Mesendoderm (in vitro differentiated cells): ENCODE measurements at regions not wholly inside any gene's neighbourhood (a gene's known extent, or its start where the extent isn't known, plus 50 kb on each side); places are given as distances from the start of the nearest gene placed in this dataset.

Source experiments
- DNase-seq: peaks from one replicate; pipeline ENCODE4 v3.0.0; 2013
- H2AK5ac ChIP-seq: 2 replicates; pipeline ENCODE4 v1.6.1; 2013; ENCODE audit warnings: low read length, inconsistent platforms
- H2BK120ac ChIP-seq: 2 replicates; pipeline ENCODE4 v1.6.1; 2013; ENCODE audit warnings: low read depth, mild to moderate bottlenecking, low read length, moderate library complexity, mixed read lengths
- H2BK15ac ChIP-seq: replicated peaks from 2 replicates; pipeline ENCODE4 v1.6.1; 2013; ENCODE audit warnings: low read depth, mild to moderate bottlenecking, moderate library complexity
- H2BK5ac ChIP-seq: 2 replicates; pipeline ENCODE4 v1.6.1; 2013; ENCODE audit warnings: low read length, inconsistent platforms
- H3K18ac ChIP-seq: 2 replicates; pipeline ENCODE4 v1.6.1; 2013; ENCODE audit warnings: mild to moderate bottlenecking, low read length, mixed read lengths
- H3K23ac ChIP-seq: one replicate; pipeline ENCODE4 v1.6.1; 2013; ENCODE audit warnings: low read length
- H3K27ac ChIP-seq: 2 replicates; pipeline ENCODE4 v1.5.1; 2013; ENCODE audit warnings: low read depth, mild to moderate bottlenecking, inconsistent platforms, low read length, moderate library complexity
- H3K27me3 ChIP-seq: 2 replicates; pipeline ENCODE4 v1.6.1; 2013; ENCODE audit warnings: low read length, control low read depth, mild to moderate bottlenecking, inconsistent platforms; ENCODE audit not compliant: insufficient read depth, poor library complexity
- H3K36me3 ChIP-seq: 2 replicates; pipeline ENCODE4 v1.6.1; 2013; ENCODE audit warnings: low read length, inconsistent platforms; ENCODE audit not compliant: control insufficient read depth, insufficient read depth
- H3K4ac ChIP-seq: one replicate; pipeline ENCODE4 v1.6.1; 2013; ENCODE audit warnings: low read depth, mild to moderate bottlenecking, low read length, moderate library complexity
- H3K4me1 ChIP-seq: 2 replicates; pipeline ENCODE4 v1.6.1; 2013; ENCODE audit warnings: low read depth, low read length, inconsistent platforms; ENCODE audit not compliant: control insufficient read depth
- H3K4me2 ChIP-seq: 2 replicates; pipeline ENCODE4 v1.6.1; 2013; ENCODE audit warnings: low read length
- H3K4me3 ChIP-seq: 2 replicates; pipeline ENCODE4 v1.5.1; 2013; ENCODE audit warnings: mild to moderate bottlenecking, low read length
- H3K56ac ChIP-seq: one replicate; pipeline ENCODE4 v1.6.1; 2013; ENCODE audit warnings: low read length
- H3K79me1 ChIP-seq: 2 replicates; pipeline ENCODE4 v1.6.1; 2013; ENCODE audit warnings: low read length, inconsistent platforms
- H3K79me2 ChIP-seq: 2 replicates; pipeline ENCODE4 v1.6.1; 2013; ENCODE audit warnings: mild to moderate bottlenecking, low read length; ENCODE audit not compliant: control insufficient read depth, insufficient read depth
- H3K9ac ChIP-seq: 2 replicates; pipeline ENCODE4 v1.6.1; 2013; ENCODE audit warnings: low read length, inconsistent platforms
- H4K5ac ChIP-seq: one replicate; pipeline ENCODE4 v1.6.1; 2013; ENCODE audit warnings: low read length
- H4K8ac ChIP-seq: one replicate; pipeline ENCODE4 v1.6.1; 2013; ENCODE audit warnings: low read depth, mild to moderate bottlenecking, control low read depth, low read length, moderate library complexity
- WGBS: extraction: QIAGEN DNeasy Blood & Tissue Kit; methylation state at CpG from one replicate; pipeline ENCODE4 v1.1.7; 2013; ENCODE audit warnings: low lambda C conversion rate, missing lambda C conversion rate; ENCODE audit not compliant: insufficient coverage; ENCODE audit errors: extremely low coverage; 5-methylcytosine and 5-hydroxymethylcytosine counted together

- Histone ChIP-seq H3K79me2 (no peaks in the 10 kb centered on the region), H4K5ac (no peak overlapping the region), H3K4me1 (no peaks in the 10 kb centered on the region), H3K18ac (no peak overlapping the region), H2BK15ac (no peak overlapping the region), H3K27me3 (no peaks in the 10 kb centered on the region), H3K23ac (no peak overlapping the region), H2AK5ac (no peak overlapping the region), H3K79me1 (no peaks in the 10 kb centered on the region), H3K4ac (no peak overlapping the region), H3K27ac (no peak overlapping the region), H3K4me2 (no peak overlapping the region), H3K4me3 (no peak overlapping the region), H3K9ac (no peak overlapping the region), H2BK5ac (no peak overlapping the region), H2BK120ac (no peak overlapping the region), H3K56ac (no peak overlapping the region), H3K36me3 (no peaks in the 10 kb centered on the region), H4K8ac (no peak overlapping the region)
- DNase-seq: peak; percentile 8
Measured at GRCh38 chr2:195395362-195395761, 261.7 kb upstream of the SLC39A10 start.

DNA sequence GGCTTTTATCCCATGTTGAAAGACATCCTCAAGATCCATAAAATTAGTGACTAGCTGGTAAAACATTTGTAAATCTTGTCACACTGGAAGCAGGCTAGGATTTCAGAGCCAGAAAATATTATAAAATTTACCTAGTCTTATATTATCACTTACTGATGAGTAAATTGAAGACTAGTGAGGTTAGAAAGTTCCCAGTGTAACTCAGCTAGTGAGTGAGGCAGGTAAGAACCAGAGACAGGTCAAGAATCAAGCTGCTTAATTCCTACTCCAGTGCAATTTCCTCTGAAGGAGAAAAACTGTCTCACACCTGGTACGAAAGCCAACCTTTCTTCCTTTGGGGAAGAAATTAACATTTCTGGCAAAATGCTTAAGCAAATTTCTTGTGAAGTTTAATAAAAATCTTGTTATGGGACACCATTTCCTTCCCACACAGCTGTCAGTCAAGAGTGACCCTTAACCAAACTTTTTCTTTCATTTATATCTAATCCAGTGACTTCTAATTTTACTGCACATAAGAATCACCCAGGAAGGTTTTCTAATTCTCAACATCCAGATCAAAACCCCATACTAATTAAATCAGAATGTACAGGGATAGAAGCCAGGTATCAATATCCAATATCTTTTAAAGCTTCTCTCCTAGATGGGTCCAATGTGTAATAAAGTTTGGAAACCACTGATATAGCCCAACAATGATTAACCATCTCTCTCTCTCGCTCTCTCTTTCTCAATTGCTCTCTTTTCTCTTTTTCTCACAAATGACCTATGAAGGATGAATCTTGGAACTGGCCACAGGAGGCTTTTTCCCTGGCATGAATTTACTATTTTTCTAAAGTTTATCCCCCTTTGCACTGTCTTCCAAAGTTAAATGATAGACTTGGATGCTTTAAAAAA lies 264.3 kb upstream of the SLC39A10 start:
- H3K18ac ChIP-seq: no peak overlapping the region
- H2BK5ac ChIP-seq: no peak overlapping the region
- no peaks in the 10 kb centered on the region for H3K36me3 ChIP-seq
- no CpG with 5 or more reads among the region's 2 CpGs for WGBS
- H2BK15ac ChIP-seq: no peak overlapping the region
- H3K4me2 ChIP-seq: no peak overlapping the region
- H2BK120ac ChIP-seq: no peak overlapping the region
- H3K79me1 ChIP-seq: no peaks in the 10 kb centered on the region
- H3K9ac ChIP-seq: no peak overlapping the region
- H2AK5ac ChIP-seq: no peak overlapping the region
- no peak overlapping the region for H3K4me3 ChIP-seq
- no peak overlapping the region for H4K5ac ChIP-seq
- no peak for DNase-seq
- no peaks in the 10 kb centered on the region for H3K27me3 ChIP-seq
- H3K27ac ChIP-seq: no peak overlapping the region
- no peaks in the 10 kb centered on the region for H3K4me1 ChIP-seq
- no peak overlapping the region for H3K56ac ChIP-seq
- no peak overlapping the region for H3K23ac ChIP-seq
- H3K79me2 ChIP-seq: no peaks in the 10 kb centered on the region
- H3K4ac ChIP-seq: no peak overlapping the region
- H4K8ac ChIP-seq: no peak overlapping the region

DNA sequence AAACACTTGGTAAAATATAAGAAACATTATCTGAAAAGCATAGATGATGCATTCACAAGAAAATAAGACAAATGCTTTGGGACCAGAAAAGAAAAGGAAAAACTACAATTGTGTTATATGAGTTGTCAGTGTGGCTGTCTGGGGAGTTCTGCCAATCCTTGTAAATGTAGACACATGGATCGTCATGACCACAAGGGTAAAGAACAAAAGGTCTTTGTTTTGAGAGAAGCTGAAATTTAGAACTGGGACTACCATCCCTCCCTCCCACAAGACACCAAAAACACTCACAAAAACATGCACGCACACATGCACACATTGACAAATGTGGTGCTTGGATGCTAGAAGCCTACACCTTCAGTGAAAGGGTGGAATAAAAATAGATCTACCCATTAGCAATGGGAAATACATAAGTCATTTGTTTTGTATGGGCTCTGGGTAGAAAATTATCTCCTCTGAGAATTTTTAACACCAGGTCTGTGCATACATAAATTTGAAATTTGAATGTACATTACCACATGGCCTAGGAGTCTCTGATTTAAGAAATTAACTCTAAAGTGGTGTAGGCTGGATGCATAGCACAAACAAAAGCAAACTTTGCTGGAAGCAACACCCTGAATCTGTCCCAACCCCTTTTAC lies 266.2 kb upstream of the SLC39A10 start:
- Histone ChIP-seq H2BK120ac (no peak overlapping the region), H3K4ac (no peak overlapping the region), H3K4me1 (no peaks in the 10 kb centered on the region), H3K9ac (no peak overlapping the region), H3K56ac (no peak overlapping the region), H4K8ac (no peak overlapping the region), H3K23ac (no peak overlapping the region), H2BK15ac (no peak overlapping the region), H4K5ac (no peak overlapping the region), H2BK5ac (no peak overlapping the region), H3K4me3 (no peak overlapping the region), H3K79me2 (no peaks in the 10 kb centered on the region), H3K27me3 (no peaks in the 10 kb centered on the region), H3K27ac (no peak overlapping the region), H3K36me3 (no peaks in the 10 kb centered on the region), H3K4me2 (no peak overlapping the region), H3K79me1 (no peaks in the 10 kb centered on the region), H2AK5ac (no peak overlapping the region), H3K18ac (no peak overlapping the region)
- no peak for DNase-seq
- no CpG with 5 or more reads among the region's 2 CpGs for WGBS

- no peak overlapping the region for H3K4ac ChIP-seq
- no peak overlapping the region for H3K23ac ChIP-seq
- no peak overlapping the region for H3K4me3 ChIP-seq
- no peaks in the 10 kb centered on the region for H3K27me3 ChIP-seq
- no peak overlapping the region for H3K56ac ChIP-seq
- no peak overlapping the region for H3K9ac ChIP-seq
- no peaks in the 10 kb centered on the region for H3K79me1 ChIP-seq
- no peak for DNase-seq
- no peak overlapping the region for H2AK5ac ChIP-seq
- no peak overlapping the region for H3K27ac ChIP-seq
- no peak overlapping the region for H2BK15ac ChIP-seq
- H3K4me2 ChIP-seq: no peak overlapping the region
- H2BK120ac ChIP-seq: no peak overlapping the region
- H3K18ac ChIP-seq: no peak overlapping the region
- no peak overlapping the region for H4K5ac ChIP-seq
- no peaks in the 10 kb centered on the region for H3K79me2 ChIP-seq
- H3K4me1 ChIP-seq: no peaks in the 10 kb centered on the region
- no peak overlapping the region for H2BK5ac ChIP-seq
- no peak overlapping the region for H4K8ac ChIP-seq
- H3K36me3 ChIP-seq: no peaks in the 10 kb centered on the region
Measured at GRCh38 chr2:195388028-195388427, 269.0 kb upstream of the SLC39A10 start.

DNA sequence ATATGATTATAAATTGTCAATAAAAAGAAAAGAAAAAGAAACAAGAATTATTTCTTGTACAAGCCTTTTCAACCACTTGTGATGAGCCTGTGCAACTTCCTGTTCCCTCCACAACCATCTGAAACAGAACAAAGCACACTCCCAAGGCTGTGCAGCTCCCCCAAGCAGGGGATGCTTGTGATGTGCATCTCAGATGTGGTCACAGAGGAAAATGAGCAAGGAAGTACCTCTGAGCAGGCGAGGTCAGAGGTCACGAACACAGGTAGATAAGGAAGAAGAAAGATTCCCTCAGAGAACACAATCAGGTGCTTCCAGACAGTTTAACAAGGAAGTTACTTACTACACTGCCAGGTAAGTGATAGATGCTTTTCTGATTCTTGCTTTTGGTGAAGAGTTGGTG lies 274.8 kb upstream of the SLC39A10 start:
- H3K4me3 ChIP-seq: no peak overlapping the region
- H3K36me3 ChIP-seq: no peaks in the 10 kb centered on the region
- H2BK5ac ChIP-seq: no peak overlapping the region
- H3K79me1 ChIP-seq: no peaks in the 10 kb centered on the region
- WGBS: no CpG with 5 or more reads among the region's 2 CpGs
- no peak overlapping the region for H3K4ac ChIP-seq
- H4K8ac ChIP-seq: no peak overlapping the region
- H2BK120ac ChIP-seq: no peak overlapping the region
- no peak overlapping the region for H3K18ac ChIP-seq
- no peak overlapping the region for H3K27ac ChIP-seq
- no peak overlapping the region for H4K5ac ChIP-seq
- H3K4me2 ChIP-seq: no peak overlapping the region
- no peak for DNase-seq
- no peaks in the 10 kb centered on the region for H3K27me3 ChIP-seq
- H3K56ac ChIP-seq: no peak overlapping the region
- no peak overlapping the region for H3K9ac ChIP-seq
- H2BK15ac ChIP-seq: no peak overlapping the region
- no peaks in the 10 kb centered on the region for H3K79me2 ChIP-seq
- H2AK5ac ChIP-seq: no peak overlapping the region
- no peaks in the 10 kb centered on the region for H3K4me1 ChIP-seq
- no peak overlapping the region for H3K23ac ChIP-seq
